DOHH2 (cell line): ENCODE measurements at regions not wholly inside any gene's neighbourhood (a gene's known extent, or its start where the extent isn't known, plus 50 kb on each side); places are given as distances from the start of the nearest gene placed in this dataset.

ENCODE experiments used
- H3F3A ChIP-seq: fragments of 200-600 bp; sonication (generic), shearing (Covaris generic); 2 replicates; pipeline ENCODE4 v1.6.0; 2016; ENCODE audit warnings: antibody characterized with exemption, mild to moderate bottlenecking; ENCODE audit not compliant: control insufficient read depth, insufficient read depth
- H3K27ac ChIP-seq: fragments of 200-600 bp; sonication (generic); 2 replicates; pipeline ENCODE4 v1.5.1; 2014; ENCODE audit warnings: low read depth, mild to moderate bottlenecking, low read length, moderate library complexity
- H3K27me3 ChIP-seq: fragments of 200-600 bp; sonication (generic); 2 replicates; pipeline ENCODE4 v1.6.1; 2014; ENCODE audit warnings: mild to moderate bottlenecking, low read length, mixed read lengths; ENCODE audit not compliant: control insufficient read depth
- H3K36me3 ChIP-seq: fragments of 200-600 bp; sonication (generic); 2 replicates; pipeline ENCODE4 v1.6.1; 2014; ENCODE audit warnings: mild to moderate bottlenecking, low read length, moderate library complexity, mixed read lengths; ENCODE audit not compliant: control insufficient read depth
- H3K4me1 ChIP-seq: fragments of 200-600 bp; sonication (generic); 2 replicates; pipeline ENCODE4 v1.6.1; 2014; ENCODE audit warnings: mild to moderate bottlenecking, low read length, mixed read lengths; ENCODE audit not compliant: control insufficient read depth
- H3K4me2 ChIP-seq: fragments of 200-600 bp; sonication (generic); 2 replicates; pipeline ENCODE4 v1.6.0; 2014; ENCODE audit warnings: mild to moderate bottlenecking, low read length, moderate library complexity
- H3K4me3 ChIP-seq: fragments of 200-600 bp; sonication (generic); 2 replicates; pipeline ENCODE4 v1.5.1; 2014; ENCODE audit warnings: mild to moderate bottlenecking, low read length, mixed read lengths
- H3K79me2 ChIP-seq: fragments of 200-600 bp; sonication (generic); 2 replicates; pipeline ENCODE4 v1.6.1; 2014; ENCODE audit warnings: mild to moderate bottlenecking, low read length, mixed read lengths; ENCODE audit not compliant: control insufficient read depth
- H3K9me2 ChIP-seq: fragments of 200-600 bp; sonication (generic); replicated peaks from 2 replicates; pipeline ENCODE4 v1.6.1; 2014; ENCODE audit warnings: mild to moderate bottlenecking, low read length, mixed read lengths; ENCODE audit not compliant: control insufficient read depth
- H3K9me3 ChIP-seq: fragments of 200-600 bp; sonication (generic); 2 replicates; pipeline ENCODE4 v1.6.1; 2014; ENCODE audit warnings: antibody characterized with exemption, low read length, mixed read lengths; ENCODE audit not compliant: control insufficient read depth, insufficient read depth
- H4K20me1 ChIP-seq: fragments of 200-600 bp; sonication (generic); 2 replicates; pipeline ENCODE4 v1.6.0; 2014; ENCODE audit warnings: low read depth, mild to moderate bottlenecking, antibody characterized with exemption, low read length, moderate library complexity; ENCODE audit not compliant: control insufficient read depth, insufficient read depth
- CTCF ChIP-seq: fragments of 200-600 bp; sonication (generic); IDR thresholded peaks from one replicate; pipeline ENCODE4 v1.5.1; 2014; ENCODE audit warnings: antibody characterized with exemption, mild to moderate bottlenecking, low read depth, low read length; ENCODE audit not compliant: poor library complexity, severe bottlenecking
- EZH2phosphoT487 ChIP-seq: fragments of 200-600 bp; sonication (generic); IDR thresholded peaks from 2 replicates; pipeline ENCODE4 v1.6.1; 2017; ENCODE audit warnings: borderline replicate concordance, mild to moderate bottlenecking, antibody characterized with exemption, low read length, moderate library complexity, mixed read lengths

GRCh38 chr4:60565558-60565957, 634.6 kb upstream of the ADGRL3 start:
- Histone ChIP-seq H3K4me3 (no peak overlapping the region), H3K4me2 (no peak overlapping the region), H3K27ac (no peak overlapping the region), H3F3A (no peaks in the 10 kb centered on the region), H3K4me1 (no peaks in the 10 kb centered on the region), H3K9me2 (no peaks in the 10 kb centered on the region), H3K9me3 (peaks cover 12% of the 10 kb centered on the region; the same call in 1 of the 2 replicates), H3K36me3 (no peaks in the 10 kb centered on the region), H3K27me3 (no peaks in the 10 kb centered on the region), H3K79me2 (no peaks in the 10 kb centered on the region), H4K20me1 (no peaks in the 10 kb centered on the region)
- TF ChIP-seq EZH2phosphoT487 (no peak), CTCF (no peak)

GRCh38 chr4:60575336-60575735, 624.8 kb upstream of the ADGRL3 start:
- TF ChIP-seq EZH2phosphoT487 (no peak), CTCF (no peak)
- Histone ChIP-seq H3K79me2 (no peaks in the 10 kb centered on the region), H3K4me3 (no peak overlapping the region), H3K27ac (no peak overlapping the region), H3K4me1 (no peaks in the 10 kb centered on the region), H3K27me3 (no peaks in the 10 kb centered on the region), H3K4me2 (no peak overlapping the region), H4K20me1 (no peaks in the 10 kb centered on the region), H3K9me2 (no peaks in the 10 kb centered on the region), H3K9me3 (peaks cover under 1% of the 10 kb centered on the region; the same call in 1 of the 2 replicates), H3K36me3 (no peaks in the 10 kb centered on the region), H3F3A (no peaks in the 10 kb centered on the region)

- no peaks in the 10 kb centered on the region for H4K20me1 ChIP-seq
- H3K27ac ChIP-seq = no peak overlapping the region
- no peak overlapping the region for H3K4me3 ChIP-seq
- TF ChIP-seq CTCF (no peak), EZH2phosphoT487 (no peak)
- no peaks in the 10 kb centered on the region for H3K9me2 ChIP-seq
- no peaks in the 10 kb centered on the region for H3K27me3 ChIP-seq
- no peaks in the 10 kb centered on the region for H3K4me1 ChIP-seq
- H3K4me2 ChIP-seq = no peak overlapping the region
- H3F3A ChIP-seq = no peaks in the 10 kb centered on the region
- H3K9me3 ChIP-seq = no peaks in the 10 kb centered on the region
- no peaks in the 10 kb centered on the region for H3K36me3 ChIP-seq
- no peaks in the 10 kb centered on the region for H3K79me2 ChIP-seq
Observed at GRCh38 chr4:60579335-60579734, 620.8 kb upstream of the ADGRL3 start.

GRCh38 chr4:60581919-60582536, 618.1 kb upstream of the ADGRL3 start:
- no peaks in the 10 kb centered on the region for H3K79me2 ChIP-seq
- TF ChIP-seq CTCF (no peak), EZH2phosphoT487 (no peak)
- no peaks in the 10 kb centered on the region for H3K36me3 ChIP-seq
- H3K27ac ChIP-seq = no peak overlapping the region
- H3K9me3 ChIP-seq = peaks cover 4% of the 10 kb centered on the region; the same call in 1 of the 2 replicates
- H3F3A ChIP-seq = no peaks in the 10 kb centered on the region
- H4K20me1 ChIP-seq = no peaks in the 10 kb centered on the region
- H3K4me3 ChIP-seq = no peak overlapping the region
- H3K27me3 ChIP-seq = no peaks in the 10 kb centered on the region
- no peaks in the 10 kb centered on the region for H3K9me2 ChIP-seq
- no peaks in the 10 kb centered on the region for H3K4me1 ChIP-seq
- H3K4me2 ChIP-seq = no peak overlapping the region
